Small intestine (tissue), 7 donors: ENCODE measurements at regions not wholly inside any gene's neighbourhood (a gene's known extent, or its start where the extent isn't known, plus 50 kb on each side); places are given as distances from the start of the nearest gene placed in this dataset.

ENCODE experiments used
- DNase-seq, 2 donors: peaks; one replicate each; pipeline versions ENCODE4 v3.0.0 to v3.0.0-alpha.2; 2013
- FAIRE-seq: peaks from 2 replicates; lab custom pipeline; 2012; peaks lifted over from hg19 to GRCh38; lab: Jason Lieb, UNC
- H3K27ac ChIP-seq, 3 donors: one replicate each; pipeline ENCODE4 v1.5.1; 2013; ENCODE audit warnings: low read length in 2 of 3, mild to moderate bottlenecking in 2 of 3, control low read depth in 1 of 3, inconsistent platforms in 1 of 3, low read depth in 1 of 3, moderate library complexity in 1 of 3
- H3K27me3 ChIP-seq, 3 donors: one replicate each; pipeline ENCODE4 v1.6.1; 2013; ENCODE audit warnings: low read length in 3 of 3, inconsistent platforms in 1 of 3; ENCODE audit not compliant: control insufficient read depth in 3 of 3, insufficient read depth in 3 of 3
- H3K36me3 ChIP-seq, 3 donors: one replicate each; pipeline ENCODE4 v1.6.1; 2013; ENCODE audit warnings: low read length in 3 of 3, inconsistent platforms in 1 of 3, low read depth in 1 of 3, mild to moderate bottlenecking in 1 of 3, moderate library complexity in 1 of 3; ENCODE audit not compliant: control insufficient read depth in 3 of 3, insufficient read depth in 2 of 3
- H3K4me1 ChIP-seq, 3 donors: one replicate each; pipeline ENCODE4 v1.6.1; 2013; ENCODE audit warnings: low read length in 2 of 3, inconsistent platforms in 1 of 3, low read depth in 1 of 3, mild to moderate bottlenecking in 1 of 3, moderate library complexity in 1 of 3; ENCODE audit not compliant: control insufficient read depth in 3 of 3, insufficient read depth in 2 of 3
- H3K4me3 ChIP-seq, 3 donors: one replicate each; pipeline ENCODE4 v1.5.1; 2013; ENCODE audit warnings: low read length in 3 of 3, control low read depth in 1 of 3, inconsistent platforms in 1 of 3, low read depth in 1 of 3, mild to moderate bottlenecking in 1 of 3, moderate library complexity in 1 of 3
- H3K9me3 ChIP-seq, 2 donors: one replicate each; pipeline ENCODE4 v1.6.1; 2013; ENCODE audit warnings: low read depth in 1 of 2, low read length in 1 of 2; ENCODE audit not compliant: control insufficient read depth in 2 of 2, insufficient read depth in 1 of 2
- WGBS, 3 donors: extraction: QIAGEN DNeasy Blood & Tissue Kit; methylation state at CpG; one replicate each; pipeline ENCODE4 v1.1.7; 2013; 5-methylcytosine and 5-hydroxymethylcytosine counted together
- donor health status: healthy with polysubstance abuse.
- donor health status: control.
- donor health status: control.
- donor health status: Bipolar disorder and iron deficiency.
- donor health status: healthy.

DNA sequence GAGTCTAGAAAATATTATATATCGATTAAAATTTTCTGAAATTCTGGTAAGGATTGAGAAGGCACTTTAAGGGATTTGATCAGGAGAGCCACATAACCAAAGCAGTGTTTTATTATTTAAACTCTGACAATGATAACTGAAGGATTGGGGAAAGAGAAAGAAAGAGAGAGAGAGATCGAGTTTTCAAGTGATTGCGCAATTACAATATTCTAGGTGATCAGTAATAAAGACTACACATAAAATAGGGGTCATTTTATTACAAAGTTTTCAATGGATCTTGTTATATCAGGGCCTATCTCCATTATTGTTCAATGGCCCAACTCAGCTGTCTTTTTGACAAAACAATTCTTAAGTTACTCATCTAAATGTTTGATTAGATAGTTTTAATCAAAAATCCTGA, 541.5 kb upstream of the ZWINT start:
- DNase-seq (no peak), FAIRE-seq (no peak)
- no peaks in the 10 kb centered on the region for H3K4me1 ChIP-seq
- H3K4me3 ChIP-seq, result no peak overlapping the region
- no peaks in the 10 kb centered on the region for H3K36me3 ChIP-seq
- H3K27me3 ChIP-seq, result no peaks in the 10 kb centered on the region
- no peak overlapping the region for H3K27ac ChIP-seq
- 85 to 90% (median 86%) methylated on average over 3 of the region's 3 CpGs for WGBS, 3 donors
- no peaks in the 10 kb centered on the region for H3K9me3 ChIP-seq

GRCh38 chr10:56895306-56895705, 534.2 kb upstream of the ZWINT start:
- Histone ChIP-seq H3K4me1 (no peaks in the 10 kb centered on the region), H3K36me3 (no peaks in the 10 kb centered on the region), H3K27me3 (no peaks in the 10 kb centered on the region), H3K27ac (no peak overlapping the region), H3K4me3 (no peak overlapping the region), H3K9me3 (no peaks in the 10 kb centered on the region)
- DNase-seq (no peak), FAIRE-seq (no peak)
- WGBS, 3 donors, result 57 to 70% (median 65%) methylated on average over 6 of the region's 6 CpGs

GRCh38 chr10:56881218-56881617, 520.2 kb upstream of the ZWINT start:
- FAIRE-seq (no peak), DNase-seq (no peak)
- Histone ChIP-seq H3K4me3 (no peak overlapping the region), H3K9me3 (peaks cover 0 to 1% of the 10 kb centered on the region in 2 donors), H3K27ac (no peak overlapping the region), H3K36me3 (no peaks in the 10 kb centered on the region), H3K27me3 (no peaks in the 10 kb centered on the region), H3K4me1 (no peaks in the 10 kb centered on the region)
- WGBS, 3 donors, result 52 to 60% (median 56%) methylated on average over 3 of the region's 3 CpGs

DNA sequence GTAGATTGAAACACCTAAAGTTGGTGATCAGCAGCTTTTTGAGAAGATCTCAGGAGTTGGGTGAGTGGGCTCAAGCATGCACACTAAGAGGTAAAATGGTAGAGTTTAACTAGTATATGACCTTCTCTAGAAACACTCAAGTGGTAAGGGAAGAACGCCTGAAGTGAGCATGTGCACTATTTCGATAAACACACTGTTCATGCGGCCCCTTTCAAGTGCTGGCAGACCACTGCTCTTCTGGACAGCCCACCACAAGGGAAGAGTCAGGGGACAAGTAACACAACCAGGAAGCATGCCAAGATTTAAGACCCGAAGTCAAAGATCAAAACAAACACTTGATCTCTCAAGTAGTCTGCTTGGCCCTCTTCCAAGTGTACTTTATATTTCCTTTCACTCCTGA, 519.5 kb upstream of the ZWINT start:
- no peaks in the 10 kb centered on the region for H3K27me3 ChIP-seq
- no peak for DNase-seq
- peaks cover 0 to 1% of the 10 kb centered on the region in 2 donors for H3K9me3 ChIP-seq
- H3K4me1 ChIP-seq, result no peaks in the 10 kb centered on the region
- WGBS, 3 donors, result 52 to 70% (median 69%) methylated on average over 4 of the region's 4 CpGs
- no peak for FAIRE-seq
- no peak overlapping the region for H3K4me3 ChIP-seq
- no peak overlapping the region for H3K27ac ChIP-seq
- no peaks in the 10 kb centered on the region for H3K36me3 ChIP-seq

- Histone ChIP-seq H3K27me3 (no peaks in the 10 kb centered on the region), H3K27ac (no peak overlapping the region), H3K9me3 (no peaks in the 10 kb centered on the region), H3K36me3 (no peaks in the 10 kb centered on the region), H3K4me1 (no peaks in the 10 kb centered on the region), H3K4me3 (no peak overlapping the region)
- FAIRE-seq (no peak), DNase-seq (no peak)
- WGBS, 3 donors, result 21 to 56% (median 31%) methylated on average over 1 of the region's 1 CpG
Observed at GRCh38 chr10:56874950-56875349, 513.9 kb upstream of the ZWINT start.

- no peaks in the 10 kb centered on the region for H3K4me1 ChIP-seq
- FAIRE-seq (no peak), DNase-seq (no peak)
- no peaks in the 10 kb centered on the region for H3K9me3 ChIP-seq
- no peaks in the 10 kb centered on the region for H3K36me3 ChIP-seq
- H3K27me3 ChIP-seq, result no peaks in the 10 kb centered on the region
- H3K27ac ChIP-seq, result no peak overlapping the region
- no peak overlapping the region for H3K4me3 ChIP-seq
Observed at GRCh38 chr10:56871160-56871668, 510.2 kb upstream of the ZWINT start.

DNA sequence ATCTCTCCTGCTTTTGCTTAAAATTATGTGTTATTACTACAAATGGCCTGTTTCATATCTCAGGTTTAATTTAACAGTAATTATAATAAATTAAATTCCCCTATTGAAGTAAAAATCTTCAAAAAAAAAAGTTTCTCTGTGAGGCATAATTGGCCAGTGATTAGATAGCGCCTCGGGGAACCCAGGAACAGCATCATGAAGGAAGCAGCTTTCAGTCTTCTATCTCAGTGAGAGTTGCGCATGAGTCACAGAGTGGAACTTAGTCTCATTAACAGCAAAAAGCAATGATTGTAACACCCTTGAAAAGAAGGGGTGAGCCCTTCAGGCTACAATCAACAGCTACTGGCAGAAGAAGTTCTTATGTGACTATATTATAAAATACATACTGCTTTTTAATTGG, 506.2 kb upstream of the ZWINT start:
- DNase-seq (no peak), FAIRE-seq (no peak)
- Histone ChIP-seq H3K9me3 (no peaks in the 10 kb centered on the region), H3K27ac (no peak overlapping the region), H3K27me3 (no peaks in the 10 kb centered on the region), H3K36me3 (no peaks in the 10 kb centered on the region), H3K4me1 (no peaks in the 10 kb centered on the region), H3K4me3 (no peak overlapping the region)
- 87 to 91% (median 87%) methylated on average over 3 of the region's 3 CpGs for WGBS, 3 donors

DNA sequence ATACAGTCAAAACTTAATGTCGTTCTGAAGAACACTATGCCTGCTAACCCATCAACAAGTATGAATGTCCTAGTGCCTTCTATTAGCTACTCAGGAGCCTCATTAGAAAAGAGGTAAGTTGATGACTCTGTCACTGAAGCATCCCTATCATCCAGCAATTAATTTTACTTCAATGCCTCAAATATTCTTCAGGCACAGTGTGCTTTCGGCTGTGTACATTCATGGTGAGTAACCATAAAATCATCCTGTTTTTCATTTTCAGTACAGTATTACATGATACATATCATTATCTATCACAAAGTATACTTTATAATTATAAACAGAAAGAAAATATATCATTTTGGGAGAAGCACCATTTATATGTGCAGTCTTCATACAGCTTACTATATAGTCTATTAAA, 495.5 kb upstream of the ZWINT start:
- H3K27me3 ChIP-seq, result no peaks in the 10 kb centered on the region
- WGBS, 3 donors, result 77 to 86% (median 83%) methylated on average over 2 of the region's 2 CpGs
- no peak overlapping the region for H3K4me3 ChIP-seq
- no peak for DNase-seq
- no peak for FAIRE-seq
- H3K36me3 ChIP-seq, result no peaks in the 10 kb centered on the region
- H3K4me1 ChIP-seq, result no peaks in the 10 kb centered on the region
- H3K9me3 ChIP-seq, result peaks cover 0 to 4% of the 10 kb centered on the region in 2 donors
- H3K27ac ChIP-seq, result no peak overlapping the region

DNA sequence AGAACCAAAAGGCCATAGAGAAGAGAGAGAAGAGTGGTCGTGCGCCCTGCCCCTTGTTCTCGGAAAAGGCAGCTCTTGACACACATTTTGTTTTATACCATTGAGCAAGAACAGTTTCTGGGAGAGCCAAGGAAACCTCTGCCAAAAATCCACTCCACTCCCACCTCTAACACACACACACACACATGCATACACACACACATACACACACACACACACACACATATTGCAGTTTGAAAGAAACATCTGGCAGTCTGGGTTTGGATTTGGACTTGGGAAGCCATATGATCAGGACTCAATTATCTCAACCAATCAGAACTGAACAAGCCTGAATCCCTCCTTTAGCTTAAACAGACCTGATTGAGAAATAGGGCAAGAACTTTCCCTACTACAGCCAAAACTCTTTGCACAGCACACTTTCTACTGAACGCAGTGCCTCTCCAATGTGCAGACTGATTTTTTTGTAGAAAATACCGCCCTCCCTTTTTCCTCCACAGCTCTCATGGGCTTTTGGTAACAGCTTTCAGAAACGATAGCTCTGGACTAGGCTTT, 484.0 kb upstream of the ZWINT start:
- H3K4me3 ChIP-seq, result no peak overlapping the region
- FAIRE-seq, result no peak
- no peak for DNase-seq
- no peaks in the 10 kb centered on the region for H3K27me3 ChIP-seq
- H3K36me3 ChIP-seq, result no peaks in the 10 kb centered on the region
- no peaks in the 10 kb centered on the region for H3K9me3 ChIP-seq
- H3K27ac ChIP-seq, result no peak overlapping the region
- 79 to 84% (median 84%) methylated on average over 6 of the region's 6 CpGs for WGBS, 3 donors
- no peaks in the 10 kb centered on the region for H3K4me1 ChIP-seq
